OCI-LY1 (cell line): ENCODE measurements at regions not wholly inside any gene's neighbourhood (a gene's known extent, or its start where the extent isn't known, plus 50 kb on each side); places are given as distances from the start of the nearest gene placed in this dataset.

ENCODE experiments used
- H2AFZ ChIP-seq: fragments of 200-600 bp; sonication (generic), shearing (Covaris generic); 2 replicates; pipeline ENCODE4 v1.6.0; 2014; ENCODE audit warnings: antibody characterized with exemption, mild to moderate bottlenecking, low read length
- H3F3A ChIP-seq: fragments of 200-600 bp; sonication (generic), shearing (Covaris generic); 2 replicates; pipeline ENCODE4 v1.6.0; 2014; ENCODE audit warnings: mild to moderate bottlenecking, antibody characterized with exemption, low read length, moderate library complexity; ENCODE audit not compliant: insufficient read depth
- H3K27ac ChIP-seq: fragments of 200-600 bp; sonication (generic); 2 replicates; pipeline ENCODE4 v1.5.1; 2014; ENCODE audit warnings: low read length, mixed run types, mild to moderate bottlenecking, low read depth; ENCODE audit not compliant: poor library complexity, severe bottlenecking
- H3K27me3 ChIP-seq: fragments of 200-600 bp; sonication (generic); 2 replicates; pipeline ENCODE4 v1.6.0; 2014; ENCODE audit warnings: antibody characterized with exemption, mild to moderate bottlenecking, low read length, moderate library complexity; ENCODE audit not compliant: insufficient read depth
- H3K36me3 ChIP-seq: fragments of 200-600 bp; sonication (generic); 2 replicates; pipeline ENCODE4 v1.6.1; 2014; ENCODE audit warnings: mild to moderate bottlenecking, antibody characterized with exemption, low read length, moderate library complexity, mixed read lengths; ENCODE audit not compliant: insufficient read depth
- H3K4me1 ChIP-seq: fragments of 200-600 bp; sonication (generic); 2 replicates; pipeline ENCODE4 v1.5.1; 2014; ENCODE audit warnings: mild to moderate bottlenecking, low read length, moderate library complexity; ENCODE audit not compliant: insufficient read depth, severe bottlenecking
- H3K4me2 ChIP-seq: fragments of 200-600 bp; sonication (generic), shearing (Covaris generic); 2 replicates; pipeline ENCODE4 v1.6.1; 2014; ENCODE audit warnings: low read length
- H3K4me3 ChIP-seq: fragments of 200-600 bp; sonication (generic); 2 replicates; pipeline ENCODE4 v1.5.1; 2014; ENCODE audit warnings: low read length, low read depth, mild to moderate bottlenecking, mixed read lengths; ENCODE audit not compliant: poor library complexity, severe bottlenecking
- H3K79me2 ChIP-seq: fragments of 200-600 bp; shearing (Covaris generic); 2 replicates; pipeline ENCODE4 v1.6.1; 2016; ENCODE audit warnings: mixed run types, low read length, mixed read lengths; ENCODE audit not compliant: insufficient read depth
- H3K9ac ChIP-seq: fragments of 200-600 bp; sonication (generic), shearing (Covaris generic); 2 replicates; pipeline ENCODE4 v1.6.1; 2014; ENCODE audit warnings: mild to moderate bottlenecking, low read length, mixed read lengths
- H3K9me2 ChIP-seq: fragments of 200-600 bp; sonication (generic), shearing (Covaris generic); 2 replicates; pipeline ENCODE4 v1.6.1; 2014; ENCODE audit warnings: low read depth, mild to moderate bottlenecking, low read length, mixed read lengths
- H3K9me3 ChIP-seq: fragments of 200-600 bp; shearing (Covaris generic); 2 replicates; pipeline ENCODE4 v1.6.1; 2014; ENCODE audit warnings: low read length, mixed read lengths
- H4K20me1 ChIP-seq: fragments of 200-600 bp; sonication (generic), shearing (Covaris generic); 2 replicates; pipeline ENCODE4 v1.6.0; 2016; ENCODE audit warnings: mild to moderate bottlenecking, low read length; ENCODE audit not compliant: insufficient read depth
- CTCF ChIP-seq: fragments of 200-600 bp; sonication (generic), shearing (Covaris generic); IDR thresholded peaks from 2 replicates; pipeline ENCODE4 v1.5.1; 2017; ENCODE audit warnings: mild to moderate bottlenecking, antibody characterized with exemption, low read length, moderate library complexity, mixed read lengths
- EZH2 ChIP-seq: fragments of 200-600 bp; sonication (generic), shearing (Covaris generic); IDR thresholded peaks from 2 replicates; pipeline ENCODE4 v1.8.0; 2017; ENCODE audit warnings: borderline replicate concordance, mixed run types, mild to moderate bottlenecking, antibody characterized with exemption, low read length, moderate library complexity, mixed read lengths

GRCh38 chr3:59153648-59154047 lies 103.8 kb upstream of the CFAP20DC start:
- Histone ChIP-seq H3K27me3 (no peaks in the 10 kb centered on the region), H3K36me3 (no peaks in the 10 kb centered on the region), H3F3A (no peaks in the 10 kb centered on the region), H3K4me3 (no peak overlapping the region), H2AFZ (no peak overlapping the region), H3K9me2 (no peaks in the 10 kb centered on the region), H4K20me1 (no peaks in the 10 kb centered on the region), H3K79me2 (no peaks in the 10 kb centered on the region), H3K4me1 (no peaks in the 10 kb centered on the region), H3K4me2 (no peak overlapping the region), H3K9ac (no peak overlapping the region), H3K9me3 (no peaks in the 10 kb centered on the region), H3K27ac (no peak overlapping the region)
- TF ChIP-seq EZH2 = no peak
- TF ChIP-seq CTCF = no peak

GRCh38 chr3:59152943-59153342 lies 103.1 kb upstream of the CFAP20DC start:
- Histone ChIP-seq H3F3A (no peaks in the 10 kb centered on the region), H3K9ac (no peak overlapping the region), H3K79me2 (no peaks in the 10 kb centered on the region), H3K9me2 (no peaks in the 10 kb centered on the region), H2AFZ (no peak overlapping the region), H3K4me3 (no peak overlapping the region), H3K27me3 (no peaks in the 10 kb centered on the region), H3K36me3 (no peaks in the 10 kb centered on the region), H3K9me3 (no peaks in the 10 kb centered on the region; the same call in 1 of the 2 replicates), H4K20me1 (no peaks in the 10 kb centered on the region), H3K4me2 (no peak overlapping the region), H3K27ac (no peak overlapping the region), H3K4me1 (no peaks in the 10 kb centered on the region)
- no peak for TF ChIP-seq CTCF
- no peak for TF ChIP-seq EZH2

- Histone ChIP-seq H3K36me3 (no peaks in the 10 kb centered on the region), H2AFZ (no peak overlapping the region), H3K79me2 (no peaks in the 10 kb centered on the region), H3K27me3 (no peaks in the 10 kb centered on the region), H3K4me1 (no peaks in the 10 kb centered on the region), H3K4me3 (no peak overlapping the region), H3K9me3 (peaks cover 5% of the 10 kb centered on the region; the same call in 1 of the 2 replicates), H3K9ac (no peak overlapping the region), H4K20me1 (no peaks in the 10 kb centered on the region), H3K27ac (no peak overlapping the region), H3K9me2 (no peaks in the 10 kb centered on the region), H3F3A (no peaks in the 10 kb centered on the region), H3K4me2 (no peak overlapping the region)
- no peak for TF ChIP-seq EZH2
- TF ChIP-seq CTCF = no peak
These were observed 100.2 kb upstream of the CFAP20DC start for GRCh38 chr3:59150039-59150438.
